Adrenal gland (tissue), 5 donors: ENCODE measurements at regions not wholly inside any gene's neighbourhood (a gene's known extent, or its start where the extent isn't known, plus 50 kb on each side); places are given as distances from the start of the nearest gene placed in this dataset.

Experiments used
- CTCF ChIP-seq, 6 experiments: fragments of 450-650 bp in 4 of 6; fragments of 200-600 bp in 2 of 6; sonication (generic) in 1 of 6; IDR thresholded peaks; 1 replicate in 5 of 6; 2 replicates in 1 of 6; pipeline versions ENCODE4 v1.5.1 to v1.8.0; 2016 to 2021; ENCODE audit warnings: antibody characterized with exemption in 6 of 6, mild to moderate bottlenecking in 2 of 6, moderate library complexity in 1 of 6
- POLR2A ChIP-seq, 2 donors: fragments of 450-650 bp; IDR thresholded peaks; one replicate each; pipeline ENCODE4 v1.6.1; 2017; ENCODE audit warnings: antibody characterized with exemption in 2 of 2, mild to moderate bottlenecking in 2 of 2, moderate library complexity in 1 of 2
- donor health status: DM: no; HTN: no; CAD: no.

DNA sequence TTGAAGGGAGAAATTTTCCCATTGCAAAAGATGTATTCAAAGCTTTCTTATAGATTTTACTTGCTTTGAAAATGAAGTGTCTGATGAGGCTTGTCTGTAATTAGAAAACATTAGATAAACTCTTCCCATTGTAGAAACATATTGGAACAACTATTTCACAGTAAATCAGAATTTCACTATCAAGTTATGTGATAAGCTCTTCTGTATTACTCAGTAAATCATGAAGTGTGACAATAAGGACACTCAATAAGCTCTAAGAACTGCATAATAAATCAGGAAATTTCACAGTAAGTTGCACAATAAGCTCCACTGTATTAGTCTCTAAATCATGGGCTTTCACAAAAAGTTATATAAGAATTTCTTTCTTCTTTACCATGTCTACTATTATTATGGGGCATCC is 1546.6 kb downstream of the SLITRK5 start:
- TF ChIP-seq POLR2A (IDR thresholded peaks at IDR 0.05) (no peak), CTCF (IDR thresholded peaks at IDR 0.05) (no peak)
